ENCODE measurements at regions not wholly inside any gene's neighbourhood (a gene's known extent, or its start where the extent isn't known, plus 50 kb on each side); places are given as distances from the start of the nearest gene placed in this dataset.

- TF ChIP-seq CTCF (IDR thresholded peaks at IDR 0.05) (no peak), POLR2A (IDR thresholded peaks at IDR 0.05) (no peak)
Measured at GRCh38 chr13:107043021-107043956, 475.4 kb upstream of the ARGLU1 start.
